Neural cell (in vitro differentiated cells): ENCODE measurements at regions not wholly inside any gene's neighbourhood (a gene's known extent, or its start where the extent isn't known, plus 50 kb on each side); places are given as distances from the start of the nearest gene placed in this dataset.

Experiments
- CTCF ChIP-seq: fragments of 450-650 bp; IDR thresholded peaks from 2 replicates; pipeline ENCODE4 v1.5.1; 2014; ENCODE audit warnings: antibody characterized with exemption, mild to moderate bottlenecking, moderate library complexity; ENCODE audit not compliant: poor library complexity, severe bottlenecking
- EP300 ChIP-seq: fragments of 450-650 bp; conservative IDR thresholded peaks from 2 replicates; pipeline ENCODE4 v1.6.1; 2014; ENCODE audit warnings: antibody characterized with exemption, mild to moderate bottlenecking, moderate library complexity; ENCODE audit not compliant: poor library complexity, severe bottlenecking
- EZH2 ChIP-seq: fragments of 200-600, 300-800 bp; shearing (Covaris generic), sonication (generic); IDR thresholded peaks from 2 replicates; pipeline ENCODE4 v1.6.1; 2014; ENCODE audit warnings: antibody characterized with exemption, low read length, borderline replicate concordance, mild to moderate bottlenecking; ENCODE audit not compliant: insufficient read depth, poor library complexity, severe bottlenecking
- MXI1 ChIP-seq: fragments of 450-650 bp; conservative IDR thresholded peaks from 2 replicates; pipeline ENCODE4 v1.6.1; 2014; ENCODE audit warnings: antibody characterized with exemption, mild to moderate bottlenecking; ENCODE audit not compliant: poor library complexity, severe bottlenecking
- POLR2AphosphoS5 ChIP-seq: IDR thresholded peaks from 2 replicates; pipeline ENCODE4 v1.6.1; 2012
- RAD21 ChIP-seq: fragments of 450-650 bp; conservative IDR thresholded peaks from 2 replicates; pipeline ENCODE4 v1.6.1; 2014; ENCODE audit warnings: antibody characterized with exemption, mild to moderate bottlenecking, moderate library complexity
- REST ChIP-seq: IDR thresholded peaks from 2 replicates; pipeline ENCODE4 v1.6.1; 2012; ENCODE audit warnings: borderline replicate concordance
- SMC3 ChIP-seq: fragments of 450-650 bp; conservative IDR thresholded peaks from 2 replicates; pipeline ENCODE4 v1.6.1; 2014; ENCODE audit warnings: antibody characterized with exemption, mild to moderate bottlenecking, moderate library complexity; ENCODE audit not compliant: poor library complexity
- TAF1 ChIP-seq: IDR thresholded peaks from 2 replicates; pipeline ENCODE4 v1.6.1; 2012; ENCODE audit warnings: low read depth

GRCh38 chr4:27360790-27361267 is 500.2 kb downstream of the STIM2 start:
- TF ChIP-seq REST (no peak), TAF1 (no peak), SMC3 (no peak), CTCF (no peak), MXI1 (no peak), EZH2 (no peak), RAD21 (no peak), POLR2AphosphoS5 (no peak), EP300 (no peak)
